HCT116 (cell line): ENCODE measurements at regions not wholly inside any gene's neighbourhood (a gene's known extent, or its start where the extent isn't known, plus 50 kb on each side); places are given as distances from the start of the nearest gene placed in this dataset.

Experiments used
- ATAC-seq: fragments of 200-7000 bp; cut with Tn5 transposase; 2 replicates; pipeline ENCODE4 v1.9.1; 2020; ENCODE audit warnings: mild to moderate bottlenecking, moderate library complexity
- BruUV-seq: library from RNA; stranded (reverse); fragments of 400-500 nt; replicated peaks from 2 replicates; lab custom pipeline; 2021; lab: Mats Ljungman, UMichigan
- CTCF ChIA-PET: fragments of 300-600 bp; sonication (Branson Sonifier 250); formaldehyde crosslinking; loops from one replicate; lab custom pipeline; 2021; ENCODE audit warnings: antibody characterized with exemption; lab: Charles Lee
- POLR2A ChIA-PET: fragments of 300-600, 350-600 bp; sonication (Branson Sonifier 250); formaldehyde crosslinking; loops from one replicate; lab custom pipeline; 2021; ENCODE audit warnings: antibody characterized with exemption; lab: Charles Lee
- RAD21 ChIA-PET, 2 experiments: fragments of 300-600 bp; sonication (Branson Sonifier 250); formaldehyde crosslinking; loops; one replicate each; lab custom pipeline; 2023; ENCODE audit warnings: low total read pairs in 2 of 2; ENCODE audit not compliant: uncharacterized antibody in 2 of 2, unreplicated experiment in 2 of 2, low non-redundant PET in 1 of 2; lab: Charles Lee
- DNase-seq: peaks from one replicate; pipeline ENCODE4 v3.0.0-alpha.2; 2010; ENCODE audit warnings: low read depth, low spot score
- H2AFZ ChIP-seq: fragments of 200-600 bp; shearing (Covaris generic), sonication (generic); 2 replicates; pipeline ENCODE4 v1.6.1; 2017; ENCODE audit warnings: low read depth, mixed run types, mixed read lengths, antibody characterized with exemption, low read length; ENCODE audit not compliant: poor library complexity, severe bottlenecking
- H3K27ac ChIP-seq: 2 replicates; pipeline ENCODE4 v1.5.1; 2012; ENCODE audit warnings: low read depth, low read length
- H3K27me3 ChIP-seq: fragments of 200-600 bp; sonication (generic); 2 replicates; pipeline ENCODE4 v1.6.1; 2016; ENCODE audit warnings: mixed run types, low read length, mixed read lengths; ENCODE audit not compliant: insufficient read depth
- H3K36me3 ChIP-seq, 2 experiments: fragments of 200-500 bp in 1 of 2; fragments of 200-600 bp in 1 of 2; sonication (Bioruptor generic) in 1 of 2; sonication (generic) in 1 of 2; 2 replicates each; pipeline versions ENCODE4 v1.5.1 to v1.6.1; 2014 to 2016; ENCODE audit warnings: low read length in 2 of 2, inconsistent platforms in 1 of 2, mixed read lengths in 1 of 2, mixed run types in 1 of 2; ENCODE audit not compliant: insufficient read depth in 2 of 2, control insufficient read depth in 1 of 2
- H3K4me1 ChIP-seq, 2 experiments: fragments of 200-600 bp in 1 of 2; sonication (generic) in 1 of 2; 2 replicates each; pipeline versions ENCODE4 v1.5.1 to v1.6.1; 2012 to 2017; ENCODE audit warnings: low read length in 2 of 2, inconsistent platforms in 1 of 2, mild to moderate bottlenecking in 1 of 2, mixed read lengths in 1 of 2, mixed run types in 1 of 2, moderate library complexity in 1 of 2; ENCODE audit not compliant: insufficient read depth in 2 of 2, control insufficient read depth in 1 of 2
- H3K4me2 ChIP-seq: fragments of 200-600 bp; sonication (generic); 2 replicates; pipeline ENCODE4 v1.6.1; 2017; ENCODE audit warnings: mixed run types, low read length, mixed read lengths
- H3K4me3 ChIP-seq, 2 experiments: fragments of 200-600 bp in 1 of 2; sonication (generic) in 1 of 2; replicated peaks in 1 of 2; 2 replicates each; pipeline ENCODE4 v1.5.1; 2011 to 2016; ENCODE audit warnings: low read length in 2 of 2, control low read depth in 1 of 2, low read depth in 1 of 2, mild to moderate bottlenecking in 1 of 2, mixed read lengths in 1 of 2, mixed run types in 1 of 2
- H3K79me2 ChIP-seq: fragments of 200-600 bp; sonication (generic); 2 replicates; pipeline ENCODE4 v1.6.1; 2017; ENCODE audit warnings: mild to moderate bottlenecking, mixed run types, low read length, moderate library complexity, mixed read lengths; ENCODE audit not compliant: insufficient read depth
- H3K9ac ChIP-seq: fragments of 200-600 bp; sonication (generic); 2 replicates; pipeline ENCODE4 v1.6.1; 2016; ENCODE audit warnings: low read length, mixed read lengths
- H3K9me2 ChIP-seq: fragments of 200-600 bp; sonication (generic), shearing (Covaris generic); 2 replicates; pipeline ENCODE4 v1.6.1; 2017; ENCODE audit warnings: mixed run types, mild to moderate bottlenecking, moderate library complexity; ENCODE audit not compliant: insufficient read depth
- H3K9me3 ChIP-seq, 2 experiments: fragments of 200-500 bp in 1 of 2; fragments of 200-600 bp in 1 of 2; sonication (Bioruptor generic) in 1 of 2; sonication (generic) in 1 of 2; 2 replicates each; pipeline ENCODE4 v1.6.1; 2014 to 2017; ENCODE audit warnings: low read length in 2 of 2, mixed read lengths in 2 of 2, inconsistent platforms in 1 of 2, low read depth in 1 of 2, mild to moderate bottlenecking in 1 of 2, mixed run types in 1 of 2, moderate library complexity in 1 of 2; ENCODE audit not compliant: control insufficient read depth in 1 of 2, insufficient read depth in 1 of 2
- H4K20me1 ChIP-seq: fragments of 200-600 bp; sonication (generic), shearing (Covaris generic); 2 replicates; pipeline ENCODE4 v1.6.1; 2017; ENCODE audit warnings: mixed run types, mild to moderate bottlenecking, moderate library complexity; ENCODE audit not compliant: insufficient read depth
- ATF3 ChIP-seq: IDR thresholded peaks from 2 replicates; pipeline ENCODE4 v1.6.1; 2012
- CBX3 ChIP-seq: IDR thresholded peaks from 2 replicates; pipeline ENCODE4 v1.6.1; 2012; ENCODE audit warnings: low read depth
- ELF1 ChIP-seq: IDR thresholded peaks from 2 replicates; pipeline ENCODE4 v1.6.1; 2012; ENCODE audit warnings: low read depth, borderline replicate concordance
- FOSL1 ChIP-seq: IDR thresholded peaks from 2 replicates; pipeline ENCODE4 v1.6.1; 2012; ENCODE audit warnings: low read depth
- JUND ChIP-seq: IDR thresholded peaks from 2 replicates; pipeline ENCODE4 v1.6.1; 2012
- POLR2A ChIP-seq: IDR thresholded peaks from 2 replicates; pipeline ENCODE4 v1.7.0; 2011; ENCODE audit warnings: borderline replicate concordance; ENCODE audit not compliant: insufficient read depth, insufficient read length; ENCODE audit errors: extremely low read depth
- POLR2AphosphoS5 ChIP-seq: IDR thresholded peaks from 2 replicates; pipeline ENCODE4 v1.6.1; 2011; ENCODE audit warnings: mild to moderate bottlenecking, low read depth, low read length, moderate library complexity
- RAD21 ChIP-seq: IDR thresholded peaks from 2 replicates; pipeline ENCODE4 v1.6.1; 2012; ENCODE audit warnings: low read depth, mild to moderate bottlenecking
- REST ChIP-seq: IDR thresholded peaks from 2 replicates; pipeline ENCODE4 v1.6.1; 2012; ENCODE audit warnings: low read depth
- SP1 ChIP-seq: IDR thresholded peaks from 2 replicates; pipeline ENCODE4 v1.6.1; 2012; ENCODE audit warnings: low read depth
- SRF ChIP-seq: IDR thresholded peaks from 2 replicates; pipeline ENCODE4 v1.6.1; 2012; ENCODE audit warnings: low read depth
- TCF7L2 ChIP-seq: IDR thresholded peaks from 2 replicates; pipeline ENCODE4 v1.7.0; 2011; ENCODE audit warnings: borderline replicate concordance, inconsistent platforms; ENCODE audit not compliant: insufficient read depth, insufficient read length; ENCODE audit errors: extremely low read depth
- YY1 ChIP-seq: IDR thresholded peaks from 2 replicates; pipeline ENCODE4 v1.6.1; 2011; ENCODE audit warnings: low read length, low read depth, moderate library complexity, mild to moderate bottlenecking; ENCODE audit not compliant: insufficient replicate concordance; ENCODE audit errors: extremely low read depth
- ZFX ChIP-seq: fragments of 450-650 bp; IDR thresholded peaks from 2 replicates; pipeline ENCODE4 v1.6.1; 2017
- intact Hi-C: fragments of 100-400 bp; cut with micrococcal nuclease; formaldehyde crosslinking; loops from 2 replicates; pipeline ENCODE4 v1.10.0; 2022
- TF ChIP-seq, protein P1 (sequence below), 3 experiments: fragments of 200-600 bp in 1 of 3; sonication (generic) in 1 of 3; IDR thresholded peaks in 2 of 3; conservative IDR thresholded peaks in 1 of 3; 2 replicates each; pipeline ENCODE4 v1.5.1; 2012 to 2017; ENCODE audit warnings: low read depth in 2 of 3, low read length in 2 of 3, antibody characterized with exemption in 1 of 3, borderline replicate concordance in 1 of 3, control low read depth in 1 of 3, mild to moderate bottlenecking in 1 of 3, mixed read lengths in 1 of 3, mixed run types in 1 of 3, moderate library complexity in 1 of 3; ENCODE audit not compliant: insufficient read depth in 1 of 3
- TF ChIP-seq, protein P2 (sequence below): IDR thresholded peaks from 2 replicates; pipeline ENCODE4 v1.6.1; 2012
- TF ChIP-seq, protein P3 (sequence below): IDR thresholded peaks from 2 replicates; pipeline ENCODE4 v1.6.1; 2011; ENCODE audit warnings: mild to moderate bottlenecking, low read length, moderate library complexity; ENCODE audit not compliant: insufficient replicate concordance; ENCODE audit errors: extremely low read depth

DNA sequence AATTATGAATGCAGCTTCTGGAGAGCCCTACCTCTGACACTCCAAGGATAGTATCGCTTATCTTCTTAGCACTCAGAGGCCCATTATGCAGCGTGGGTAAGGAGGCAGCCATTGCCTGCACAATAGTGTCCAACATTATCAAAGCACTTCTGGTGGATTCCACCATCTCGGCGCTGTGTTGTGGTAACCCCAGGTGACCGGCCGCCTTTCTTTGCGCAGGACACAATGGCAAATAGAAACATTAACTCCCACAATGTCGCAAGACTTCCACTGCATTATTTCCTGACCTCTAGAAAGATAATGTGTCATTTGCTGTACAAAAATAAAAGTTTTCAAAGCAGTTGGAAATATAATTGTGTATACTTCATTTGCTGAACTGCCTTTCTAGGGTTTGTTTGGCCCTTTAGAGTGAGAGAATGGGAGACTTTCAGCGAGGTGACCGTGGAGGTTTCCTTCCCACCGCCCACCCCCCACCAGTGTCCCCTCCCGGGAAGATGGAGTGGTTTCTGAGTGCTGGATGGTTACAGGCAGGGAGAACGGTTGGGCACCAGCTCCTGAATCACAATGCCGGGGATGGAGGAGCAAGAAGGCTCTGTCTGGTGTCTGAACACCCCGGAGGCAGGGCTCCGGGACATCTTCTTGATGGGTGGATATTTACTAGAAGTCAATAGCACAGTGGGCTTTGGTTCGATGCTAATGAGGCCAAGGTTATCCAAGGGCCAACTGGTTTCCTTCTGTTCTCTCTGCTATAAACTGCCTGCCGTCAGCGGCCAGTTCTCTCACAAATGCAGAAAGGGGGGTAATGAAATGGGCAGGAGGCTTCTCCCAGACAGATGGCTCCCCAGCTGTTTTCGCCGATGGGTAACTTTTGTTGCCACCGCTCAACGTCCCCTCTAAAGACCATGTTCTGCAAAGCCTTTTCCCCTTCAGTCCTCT is 215.4 kb upstream of the PROX1 start:
- H3K27ac ChIP-seq: no peak overlapping the region
- ChIA-PET CTCF (no interaction called here), RAD21 (no interaction called here), POLR2A (no interaction called here)
- no peak overlapping the region for H3K4me3 ChIP-seq
- no peaks in the 10 kb centered on the region for H3K79me2 ChIP-seq
- TF ChIP-seq REST: no peak
- TF ChIP-seq RAD21: no peak
- no peak for TF ChIP-seq YY1
- no peak for TF ChIP-seq TCF7L2
- TF ChIP-seq ATF3: no peak
- TF ChIP-seq ZFX: no peak
- no peak for TF ChIP-seq CBX3
- TF ChIP-seq, protein P1, sequence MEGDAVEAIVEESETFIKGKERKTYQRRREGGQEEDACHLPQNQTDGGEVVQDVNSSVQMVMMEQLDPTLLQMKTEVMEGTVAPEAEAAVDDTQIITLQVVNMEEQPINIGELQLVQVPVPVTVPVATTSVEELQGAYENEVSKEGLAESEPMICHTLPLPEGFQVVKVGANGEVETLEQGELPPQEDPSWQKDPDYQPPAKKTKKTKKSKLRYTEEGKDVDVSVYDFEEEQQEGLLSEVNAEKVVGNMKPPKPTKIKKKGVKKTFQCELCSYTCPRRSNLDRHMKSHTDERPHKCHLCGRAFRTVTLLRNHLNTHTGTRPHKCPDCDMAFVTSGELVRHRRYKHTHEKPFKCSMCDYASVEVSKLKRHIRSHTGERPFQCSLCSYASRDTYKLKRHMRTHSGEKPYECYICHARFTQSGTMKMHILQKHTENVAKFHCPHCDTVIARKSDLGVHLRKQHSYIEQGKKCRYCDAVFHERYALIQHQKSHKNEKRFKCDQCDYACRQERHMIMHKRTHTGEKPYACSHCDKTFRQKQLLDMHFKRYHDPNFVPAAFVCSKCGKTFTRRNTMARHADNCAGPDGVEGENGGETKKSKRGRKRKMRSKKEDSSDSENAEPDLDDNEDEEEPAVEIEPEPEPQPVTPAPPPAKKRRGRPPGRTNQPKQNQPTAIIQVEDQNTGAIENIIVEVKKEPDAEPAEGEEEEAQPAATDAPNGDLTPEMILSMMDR (IDR thresholded peaks at IDR 0.05 in 2 of 3, conservative IDR thresholded peaks at IDR 0.05 in 1 of 3; ENCODE audit: borderline replicate concordance in 1 of 3, insufficient read depth in 1 of 3, low read depth in 2 of 3, low read length in 2 of 3): no peak
- TF ChIP-seq FOSL1: no peak
- TF ChIP-seq SRF: no peak
- TF ChIP-seq, protein P2, sequence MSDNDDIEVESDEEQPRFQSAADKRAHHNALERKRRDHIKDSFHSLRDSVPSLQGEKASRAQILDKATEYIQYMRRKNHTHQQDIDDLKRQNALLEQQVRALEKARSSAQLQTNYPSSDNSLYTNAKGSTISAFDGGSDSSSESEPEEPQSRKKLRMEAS: no peak
- TF ChIP-seq, protein P3, sequence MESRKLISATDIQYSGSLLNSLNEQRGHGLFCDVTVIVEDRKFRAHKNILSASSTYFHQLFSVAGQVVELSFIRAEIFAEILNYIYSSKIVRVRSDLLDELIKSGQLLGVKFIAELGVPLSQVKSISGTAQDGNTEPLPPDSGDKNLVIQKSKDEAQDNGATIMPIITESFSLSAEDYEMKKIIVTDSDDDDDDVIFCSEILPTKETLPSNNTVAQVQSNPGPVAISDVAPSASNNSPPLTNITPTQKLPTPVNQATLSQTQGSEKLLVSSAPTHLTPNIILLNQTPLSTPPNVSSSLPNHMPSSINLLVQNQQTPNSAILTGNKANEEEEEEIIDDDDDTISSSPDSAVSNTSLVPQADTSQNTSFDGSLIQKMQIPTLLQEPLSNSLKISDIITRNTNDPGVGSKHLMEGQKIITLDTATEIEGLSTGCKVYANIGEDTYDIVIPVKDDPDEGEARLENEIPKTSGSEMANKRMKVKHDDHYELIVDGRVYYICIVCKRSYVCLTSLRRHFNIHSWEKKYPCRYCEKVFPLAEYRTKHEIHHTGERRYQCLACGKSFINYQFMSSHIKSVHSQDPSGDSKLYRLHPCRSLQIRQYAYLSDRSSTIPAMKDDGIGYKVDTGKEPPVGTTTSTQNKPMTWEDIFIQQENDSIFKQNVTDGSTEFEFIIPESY: no peak
- TF ChIP-seq ELF1: no peak
- TF ChIP-seq POLR2A: no peak
- TF ChIP-seq SP1: no peak
- TF ChIP-seq JUND: no peak
- no peak for TF ChIP-seq POLR2AphosphoS5
- H3K4me2 ChIP-seq: no peak overlapping the region
- no peak overlapping the region for H3K9ac ChIP-seq
- no TSS peak for BruUV-seq
- no peaks in the 10 kb centered on the region for H3K9me3 ChIP-seq
- intact Hi-C loops: no loop called here
- H3K9me2 ChIP-seq: no peaks in the 10 kb centered on the region
- no peak overlapping the region for H2AFZ ChIP-seq
- no peak for DNase-seq
- no peaks in the 10 kb centered on the region for H4K20me1 ChIP-seq
- peaks cover 22% of the 10 kb centered on the region for H3K27me3 ChIP-seq
- no peak for ATAC-seq
- no peaks in the 10 kb centered on the region for H3K36me3 ChIP-seq
- no peaks in the 10 kb centered on the region for H3K4me1 ChIP-seq
